ENCODE measurements at regions not wholly inside any gene's neighbourhood (a gene's known extent, or its start where the extent isn't known, plus 50 kb on each side); places are given as distances from the start of the nearest gene placed in this dataset.

GRCh38 chr6:97438011-97438671 is 155.1 kb upstream of the MMS22L start:
- TF ChIP-seq CTCF (IDR thresholded peaks at IDR 0.05) (no peak), EZH2phosphoT487 (IDR thresholded peaks at IDR 0.05) (no peak), EZH2 (IDR thresholded peaks at IDR 0.05) (no peak)

All from neural progenitor cell (in vitro differentiated cells).